Heart right ventricle (tissue), 16 donors: ENCODE measurements at regions not wholly inside any gene's neighbourhood (a gene's known extent, or its start where the extent isn't known, plus 50 kb on each side); places are given as distances from the start of the nearest gene placed in this dataset.

Experiments used
- ATAC-seq, 8 donors: fragments of 200-7000 bp; cut with Tn5 transposase; one replicate each; pipeline ENCODE4 v1.9.1; 2020; ENCODE audit warnings: mild to moderate bottlenecking in 8 of 8, moderate library complexity in 8 of 8, moderate number of reproducible peaks in 1 of 8
- DNase-seq, 2 donors: peaks; one replicate each; pipeline ENCODE4 v3.0.0-alpha.2; 2020
- H3K27ac ChIP-seq, 10 donors: fragments of 200-600 bp; sonication (generic) in 2 of 10; one replicate each; pipeline versions ENCODE4 v1.5.0 to v1.8.0; 2020 to 2022; ENCODE audit warnings: mild to moderate bottlenecking in 3 of 10
- H3K27me3 ChIP-seq, 7 donors: fragments of 200-600 bp; one replicate each; pipeline ENCODE4 v1.8.0; 2021 to 2022; ENCODE audit warnings: mild to moderate bottlenecking in 2 of 7
- H3K36me3 ChIP-seq, 9 donors: fragments of 200-600 bp; sonication (generic) in 1 of 9; one replicate each; pipeline versions ENCODE4 v1.5.0 to v1.8.0; 2020 to 2022; ENCODE audit warnings: mild to moderate bottlenecking in 2 of 9
- H3K4me1 ChIP-seq, 9 donors: fragments of 200-600 bp; sonication (generic) in 1 of 9; one replicate each; pipeline versions ENCODE4 v1.5.0 to v1.8.0; 2020 to 2022; ENCODE audit warnings: mild to moderate bottlenecking in 4 of 9
- H3K4me3 ChIP-seq, 10 donors: fragments of 200-600 bp; sonication (generic) in 2 of 10; one replicate each; pipeline versions ENCODE4 v1.5.0 to v1.8.0; 2020 to 2022; ENCODE audit warnings: mild to moderate bottlenecking in 7 of 10, moderate library complexity in 2 of 10
- H3K9me3 ChIP-seq, 11 donors: fragments of 200-600 bp in 10 of 11; sonication (generic) in 2 of 11; one replicate each; pipeline versions ENCODE4 v1.5.0 to v1.8.0; 2013 to 2022; ENCODE audit warnings: mild to moderate bottlenecking in 2 of 11, control low read depth in 1 of 11, moderate library complexity in 1 of 11
- CTCF ChIP-seq, 9 donors: fragments of 200-600 bp; sonication (generic) in 2 of 9; IDR thresholded peaks; one replicate each; pipeline versions ENCODE4 v1.5.0 to v1.8.0; 2021 to 2022; ENCODE audit warnings: antibody characterized with exemption in 9 of 9, mild to moderate bottlenecking in 5 of 9, moderate library complexity in 1 of 9
- WGBS, 2 donors: extraction: QIAGEN DNeasy Blood & Tissue Kit; methylation state at CpG; one replicate each; pipeline ENCODE4 v1.1.7; 2013; ENCODE audit warnings: inconsistent platforms in 1 of 2; 5-methylcytosine and 5-hydroxymethylcytosine counted together
- intact Hi-C, 10 donors: fragments of 100-400 bp; cut with DNase I; formaldehyde crosslinking; loops; one replicate each; pipeline versions ENCODE4 v1.11.1 to v1.14.2; 2022
- donor health status: Arrhythmogenic right ventricular cardiomyopathy.
- donor health status: ischemic (EF 13 %, LVEDD 7.1; RV severe dilation, severe dysfunction).
- donor health status: healthy with polysubstance abuse.
- donor health status: DM: no; HTN: yes; CAD: no.
- donor health status: DM: no; HTN: no; CAD: no.
- donor health status: ischemic (EF 25% LVEDD 6.9; RV normal size, moderate dysfunction).
- donor health status: ischemic (EF 25% LVEDD 5.7; RV mildly dilated, moderate dysfunction).
- donor health status: healthy.
- donor health status: DM: yes; HTN: yes; CAD: no.
- donor health status: Ischemic cardiomyopathy.
- donor health status: ischemic (EF 35%, LVEDD 5.7; RV mildly dilated, moderate dysfunction).
- donor health status: nonischemic (EF 11% LVEDD 7.7; RV severe dilation, severe dysfunction).
- donor health status: DM: yes; HTN: yes; CAD: no.
- donor health status: PGD.
- donor health status: ischemic (EF 29% LVEDD 5.4; RV normal size, mild dysfunction).
- donor health status: nonischemic (EF 23%, LVEDD 6.1; RV moderate dilation, normal function).

DNA sequence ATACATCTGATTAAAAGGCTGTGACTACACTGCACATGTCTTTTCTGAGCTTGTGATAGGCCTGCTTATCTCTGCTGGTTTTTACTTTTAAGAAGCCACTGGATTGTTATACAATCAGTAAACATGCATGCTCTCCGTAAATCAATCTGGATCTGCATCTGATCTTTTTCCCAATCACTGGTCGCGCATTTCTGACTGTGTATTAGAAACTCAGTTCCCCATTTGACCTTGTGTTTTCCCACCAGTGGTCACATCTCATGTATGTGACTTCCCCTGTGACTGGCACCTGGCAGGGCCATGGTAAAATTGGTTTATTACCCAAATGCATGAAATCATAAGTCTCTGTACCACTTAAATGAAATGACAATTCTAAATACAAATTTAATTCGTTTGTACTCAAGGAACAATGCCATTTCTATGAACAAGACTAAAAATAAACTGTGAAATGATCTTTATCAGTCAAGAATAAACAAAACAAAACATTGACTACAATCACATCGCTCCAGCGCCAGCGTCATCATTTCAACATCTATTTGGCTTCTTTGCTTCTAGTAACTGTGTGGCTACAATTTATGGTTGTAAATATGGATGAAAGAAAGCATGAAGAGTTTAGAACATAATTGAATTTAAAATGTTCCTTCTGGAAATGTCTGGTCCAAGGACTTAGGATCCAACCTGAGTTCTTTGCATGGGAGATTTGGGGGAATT lies 396.6 kb upstream of the TRIB2 start:
- H3K4me3 ChIP-seq = no peak overlapping the region
- ATAC-seq (peak in 1 of 8 donors; percentile 33), DNase-seq (no peak)
- no peaks in the 10 kb centered on the region for H3K27me3 ChIP-seq
- intact Hi-C loops = loop anchor here in 2 of 10 donors (10.0 kb wide), 1 partner anchor 455 kb away; no protein-coding TSS in a partner anchor
- H3K9me3 ChIP-seq = no peaks in the 10 kb centered on the region
- no peak for TF ChIP-seq CTCF (IDR thresholded peaks at IDR 0.05)
- no peaks in the 10 kb centered on the region for H3K36me3 ChIP-seq
- H3K4me1 ChIP-seq = peaks cover 0 to 28% (median 8%) of the 10 kb centered on the region in 9 donors
- peak overlapping the region in 1 of 10 donors; percentile 69 for H3K27ac ChIP-seq
- WGBS, 2 donors = 80 to 87% methylated on average over 7 of the region's 7 CpGs

- peaks cover 0 to 28% (median 8%) of the 10 kb centered on the region in 9 donors for H3K4me1 ChIP-seq
- peak; percentile 66 to 86 (median 78) for ATAC-seq
- DNase-seq = peak; percentile 26 to 36
- no peaks in the 10 kb centered on the region for H3K27me3 ChIP-seq
- H3K9me3 ChIP-seq = no peaks in the 10 kb centered on the region
- H3K36me3 ChIP-seq = no peaks in the 10 kb centered on the region
- peak in 2 of 9 donors; percentile 11 to 16 for TF ChIP-seq CTCF (IDR thresholded peaks at IDR 0.05)
- 41 to 44% methylated on average over 7 of the region's 7 CpGs for WGBS, 2 donors
- H3K4me3 ChIP-seq = no peak overlapping the region
- intact Hi-C loops = loop anchor here in 2 of 10 donors (10.0 kb wide), 1 partner anchor 456 kb away; no protein-coding TSS in a partner anchor
- H3K27ac ChIP-seq = peak overlapping the region in 4 of 10 donors; percentile 3 to 69 (median 49)
Observed at GRCh38 chr2:12320991-12321641, 395.6 kb upstream of the TRIB2 start.

- ATAC-seq (no peak), DNase-seq (no peak)
- H3K4me1 ChIP-seq = peaks cover 0 to 28% (median 8%) of the 10 kb centered on the region in 9 donors
- intact Hi-C loops = loop anchor here in 2 of 10 donors (10.0 kb wide), 1 partner anchor 457 kb away; no protein-coding TSS in a partner anchor
- peak overlapping the region in 2 of 10 donors; percentile 3 to 69 for H3K27ac ChIP-seq
- no peak for TF ChIP-seq CTCF (IDR thresholded peaks at IDR 0.05)
- no peaks in the 10 kb centered on the region for H3K9me3 ChIP-seq
- 78 to 82% methylated on average over 2 of the region's 2 CpGs for WGBS, 2 donors
- H3K4me3 ChIP-seq = no peak overlapping the region
- no peaks in the 10 kb centered on the region for H3K27me3 ChIP-seq
- no peaks in the 10 kb centered on the region for H3K36me3 ChIP-seq
Observed at GRCh38 chr2:12321886-12322285, 394.9 kb upstream of the TRIB2 start.

DNA sequence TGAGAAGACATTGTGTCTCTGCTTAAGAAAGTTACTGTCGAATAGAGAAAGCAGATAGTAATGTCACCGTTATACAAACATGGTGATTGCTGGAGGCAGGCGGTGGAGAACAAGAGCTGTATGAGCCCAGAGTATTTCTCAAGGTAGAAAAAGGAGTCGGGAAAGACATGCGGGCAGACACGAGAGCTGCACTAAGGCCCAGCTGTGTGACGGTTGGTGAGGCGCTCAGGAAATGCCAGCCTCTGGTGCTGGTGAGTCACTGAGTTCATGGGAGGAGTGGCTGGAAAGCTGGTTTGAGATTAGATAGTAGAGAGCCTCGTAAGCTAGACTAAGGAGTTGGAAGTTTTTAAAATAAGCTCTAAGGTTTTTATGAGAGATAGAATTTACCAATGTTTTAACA lies 390.9 kb upstream of the TRIB2 start:
- WGBS, 2 donors = 84 to 91% methylated on average over 9 of the region's 9 CpGs
- ATAC-seq (no peak), DNase-seq (no peak)
- TF ChIP-seq CTCF (IDR thresholded peaks at IDR 0.05) = no peak
- Histone ChIP-seq H3K9me3 (no peaks in the 10 kb centered on the region), H3K27ac (no peak overlapping the region), H3K27me3 (no peaks in the 10 kb centered on the region), H3K4me3 (no peak overlapping the region), H3K4me1 (peaks cover 0 to 12% (median 6%) of the 10 kb centered on the region in 9 donors), H3K36me3 (no peaks in the 10 kb centered on the region)
- intact Hi-C loops = loop anchor here in 3 of 10 donors (5.0 to 10.0 kb wide), 2 partner anchors 461 to 464 kb away; no protein-coding TSS in a partner anchor
